ENCODE measurements at regions not wholly inside any gene's neighbourhood (a gene's known extent, or its start where the extent isn't known, plus 50 kb on each side); places are given as distances from the start of the nearest gene placed in this dataset.
A peak's percentile ranks its signal among the peaks of the same experiment; 100 is the strongest.

DNA sequence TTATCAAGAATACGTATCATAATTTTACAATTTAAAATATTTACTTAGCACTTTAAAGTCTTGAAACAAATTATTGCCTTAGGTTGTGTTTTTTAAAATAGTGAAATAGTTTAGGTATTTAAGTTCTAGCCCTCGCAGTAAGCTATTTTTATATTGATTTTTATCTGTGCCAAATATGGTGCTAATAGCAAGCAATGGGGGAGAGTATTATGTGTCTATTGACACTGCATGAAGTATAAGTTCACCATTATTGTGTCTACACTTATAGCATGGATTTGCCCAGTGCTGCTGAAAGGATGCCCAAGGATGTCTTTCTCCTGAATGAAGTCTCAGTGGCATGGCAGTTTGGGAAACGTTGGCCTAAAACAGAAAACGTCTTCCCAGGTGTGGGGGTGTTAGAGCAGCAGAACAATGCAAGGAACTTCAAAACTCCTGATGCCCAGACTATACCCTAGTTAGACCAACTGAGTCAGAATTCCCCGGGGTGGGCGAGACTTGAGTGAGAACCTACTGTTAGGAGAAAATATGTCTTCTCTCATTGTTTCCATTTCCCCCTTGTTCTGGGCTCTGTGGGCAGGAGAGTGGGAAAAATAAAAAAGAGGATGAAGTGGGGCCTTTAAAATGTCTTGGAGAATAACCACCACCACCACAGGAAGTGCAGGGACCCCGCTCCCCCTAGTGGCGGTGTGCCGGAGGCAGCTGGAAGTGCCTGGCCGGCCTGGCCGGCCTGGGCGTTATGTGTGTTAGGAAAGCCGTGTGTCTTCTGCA is 104.2 kb upstream of the SLC7A14 start (continued):
- TF ChIP-seq, protein P1, sequence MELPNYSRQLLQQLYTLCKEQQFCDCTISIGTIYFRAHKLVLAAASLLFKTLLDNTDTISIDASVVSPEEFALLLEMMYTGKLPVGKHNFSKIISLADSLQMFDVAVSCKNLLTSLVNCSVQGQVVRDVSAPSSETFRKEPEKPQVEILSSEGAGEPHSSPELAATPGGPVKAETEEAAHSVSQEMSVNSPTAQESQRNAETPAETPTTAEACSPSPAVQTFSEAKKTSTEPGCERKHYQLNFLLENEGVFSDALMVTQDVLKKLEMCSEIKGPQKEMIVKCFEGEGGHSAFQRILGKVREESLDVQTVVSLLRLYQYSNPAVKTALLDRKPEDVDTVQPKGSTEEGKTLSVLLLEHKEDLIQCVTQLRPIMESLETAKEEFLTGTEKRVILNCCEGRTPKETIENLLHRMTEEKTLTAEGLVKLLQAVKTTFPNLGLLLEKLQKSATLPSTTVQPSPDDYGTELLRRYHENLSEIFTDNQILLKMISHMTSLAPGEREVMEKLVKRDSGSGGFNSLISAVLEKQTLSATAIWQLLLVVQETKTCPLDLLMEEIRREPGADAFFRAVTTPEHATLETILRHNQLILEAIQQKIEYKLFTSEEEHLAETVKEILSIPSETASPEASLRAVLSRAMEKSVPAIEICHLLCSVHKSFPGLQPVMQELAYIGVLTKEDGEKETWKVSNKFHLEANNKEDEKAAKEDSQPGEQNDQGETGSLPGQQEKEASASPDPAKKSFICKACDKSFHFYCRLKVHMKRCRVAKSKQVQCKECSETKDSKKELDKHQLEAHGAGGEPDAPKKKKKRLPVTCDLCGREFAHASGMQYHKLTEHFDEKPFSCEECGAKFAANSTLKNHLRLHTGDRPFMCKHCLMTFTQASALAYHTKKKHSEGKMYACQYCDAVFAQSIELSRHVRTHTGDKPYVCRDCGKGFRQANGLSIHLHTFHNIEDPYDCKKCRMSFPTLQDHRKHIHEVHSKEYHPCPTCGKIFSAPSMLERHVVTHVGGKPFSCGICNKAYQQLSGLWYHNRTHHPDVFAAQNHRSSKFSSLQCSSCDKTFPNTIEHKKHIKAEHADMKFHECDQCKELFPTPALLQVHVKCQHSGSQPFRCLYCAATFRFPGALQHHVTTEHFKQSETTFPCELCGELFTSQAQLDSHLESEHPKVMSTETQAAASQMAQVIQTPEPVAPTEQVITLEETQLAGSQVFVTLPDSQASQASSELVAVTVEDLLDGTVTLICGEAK (IDR thresholded peaks at IDR 0.05), result no peak
- TF ChIP-seq, protein P1 (CRISPR knock-in tag; IDR thresholded peaks at IDR 0.05), result no peak
- TF ChIP-seq ZNF589 (CRISPR knock-in tag; IDR thresholded peaks at IDR 0.05; ENCODE audit: low read depth) (0 out of 2 replicates have a peak, but pooled peaks have one; percentile 47), ZNF384 (IDR thresholded peaks at IDR 0.05; ENCODE audit: low read depth, low read length) (0 out of 2 replicates have a peak, but pooled peaks have one; percentile 9), FOSL1 (tag; conservative IDR thresholded peaks at IDR 0.05) (0 out of 2 replicates have a peak, but pooled peaks have one; percentile 17), SMC3 (conservative IDR thresholded peaks at IDR 0.05; ENCODE audit: insufficient read depth, low read depth, low read length) (peak; percentile 92), KLF13 (tag; IDR thresholded peaks at IDR 0.05; ENCODE audit: borderline replicate concordance, low read depth) (no peak), RAD21 (CRISPR knock-in tag; conservative IDR thresholded peaks at IDR 0.05 in 1 of 2, IDR thresholded peaks at IDR 0.05 in 1 of 2) (peak; percentile 92 to 94), CBFA2T3 (IDR thresholded peaks at IDR 0.05) (no peak), ZZZ3 (IDR thresholded peaks at IDR 0.05) (no peak)
- TF ChIP-seq, protein P2, sequence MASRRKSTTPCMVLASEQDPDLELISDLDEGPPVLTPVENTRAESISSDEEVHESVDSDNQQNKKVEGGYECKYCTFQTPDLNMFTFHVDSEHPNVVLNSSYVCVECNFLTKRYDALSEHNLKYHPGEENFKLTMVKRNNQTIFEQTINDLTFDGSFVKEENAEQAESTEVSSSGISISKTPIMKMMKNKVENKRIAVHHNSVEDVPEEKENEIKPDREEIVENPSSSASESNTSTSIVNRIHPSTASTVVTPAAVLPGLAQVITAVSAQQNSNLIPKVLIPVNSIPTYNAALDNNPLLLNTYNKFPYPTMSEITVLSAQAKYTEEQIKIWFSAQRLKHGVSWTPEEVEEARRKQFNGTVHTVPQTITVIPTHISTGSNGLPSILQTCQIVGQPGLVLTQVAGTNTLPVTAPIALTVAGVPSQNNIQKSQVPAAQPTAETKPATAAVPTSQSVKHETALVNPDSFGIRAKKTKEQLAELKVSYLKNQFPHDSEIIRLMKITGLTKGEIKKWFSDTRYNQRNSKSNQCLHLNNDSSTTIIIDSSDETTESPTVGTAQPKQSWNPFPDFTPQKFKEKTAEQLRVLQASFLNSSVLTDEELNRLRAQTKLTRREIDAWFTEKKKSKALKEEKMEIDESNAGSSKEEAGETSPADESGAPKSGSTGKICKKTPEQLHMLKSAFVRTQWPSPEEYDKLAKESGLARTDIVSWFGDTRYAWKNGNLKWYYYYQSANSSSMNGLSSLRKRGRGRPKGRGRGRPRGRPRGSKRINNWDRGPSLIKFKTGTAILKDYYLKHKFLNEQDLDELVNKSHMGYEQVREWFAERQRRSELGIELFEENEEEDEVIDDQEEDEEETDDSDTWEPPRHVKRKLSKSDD (conservative IDR thresholded peaks at IDR 0.05; ENCODE audit: low read length), result 0 out of 2 replicates have a peak, but pooled peaks have one; percentile 49

Data from K562 (cell line).